Body of pancreas (tissue), 4 donors: ENCODE measurements at regions not wholly inside any gene's neighbourhood (a gene's known extent, or its start where the extent isn't known, plus 50 kb on each side); places are given as distances from the start of the nearest gene placed in this dataset.

Source experiments
- ATAC-seq: fragments of 150-250 bp; one replicate; pipeline ENCODE4 v1.9.1; 2016
- DNase-seq, 4 donors: peaks; one replicate each; pipeline ENCODE4 v3.0.0-alpha.2; 2019
- H3K27ac ChIP-seq, 4 donors: fragments of 200-600 bp; sonication (generic); 1 replicate in 3 of 4; 2 replicates in 1 of 4; pipeline versions ENCODE4 v1.5.1 to v1.6.1; 2016 to 2019; ENCODE audit warnings: mild to moderate bottlenecking in 1 of 4, mixed read lengths in 1 of 4, moderate library complexity in 1 of 4
- H3K27me3 ChIP-seq, 2 donors: fragments of 200-600 bp; sonication (generic); one replicate each; pipeline ENCODE4 v1.6.0; 2016; ENCODE audit warnings: mild to moderate bottlenecking in 1 of 2
- H3K36me3 ChIP-seq, 2 donors: fragments of 200-600 bp; sonication (generic); replicated peaks in 1 of 2; 2 replicates each; pipeline ENCODE4 v1.5.1; 2016; ENCODE audit warnings: low read depth in 2 of 2; ENCODE audit not compliant: insufficient read depth in 1 of 2
- H3K4me1 ChIP-seq: fragments of 200-600 bp; sonication (generic); one replicate; pipeline ENCODE4 v1.6.0; 2016
- H3K4me3 ChIP-seq, 2 donors: fragments of 200-600 bp; sonication (generic); 1 replicate in 1 of 2; 2 replicates in 1 of 2; pipeline ENCODE4 v1.5.1; 2016 to 2019
- H3K9me3 ChIP-seq, 3 donors: fragments of 200-600 bp; sonication (generic); 1 replicate in 2 of 3; 2 replicates in 1 of 3; pipeline ENCODE4 v1.5.1; 2016
- POLR2A ChIP-seq, 3 donors: fragments of 450-650 bp; IDR thresholded peaks; one replicate each; pipeline ENCODE4 v1.6.1; 2016; ENCODE audit warnings: antibody characterized with exemption in 3 of 3, mild to moderate bottlenecking in 2 of 3
- WGBS, 2 donors: methylation state at CpG; one replicate each; pipeline ENCODE4 v1.1.5; 2017; 5-methylcytosine and 5-hydroxymethylcytosine counted together
- intact Hi-C: fragments of 100-400 bp; cut with DNase I; formaldehyde crosslinking; loops from one replicate; pipeline ENCODE4 v1.15.1; 2023
- TF ChIP-seq, protein P1 (sequence below), 7 experiments: fragments of 450-650 bp in 4 of 7; fragments of 200-600 bp in 3 of 7; sonication (generic) in 3 of 7; IDR thresholded peaks; one replicate each; pipeline ENCODE4 v1.5.1; 2016 to 2019; ENCODE audit warnings: antibody characterized with exemption in 7 of 7

DNA sequence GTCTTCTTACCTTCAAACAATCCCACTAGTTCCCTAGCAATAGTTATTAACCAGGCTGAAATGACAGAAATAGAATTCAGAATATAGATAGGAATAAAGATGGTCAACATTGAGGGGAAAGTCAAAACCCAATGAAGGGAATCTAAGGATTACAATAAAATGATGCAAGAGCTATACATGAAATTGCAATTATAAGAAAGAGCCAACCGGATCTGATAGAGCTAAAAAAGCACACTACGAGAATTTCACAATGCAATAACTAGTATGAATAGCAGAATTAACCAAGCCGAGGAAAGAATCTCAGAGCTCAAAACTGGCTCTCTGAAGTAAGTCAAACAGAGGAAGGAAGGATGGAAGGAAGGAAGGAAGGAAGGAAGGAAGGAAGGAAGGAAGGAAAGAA, 288.7 kb upstream of the KCND2 start:
- 58 to 69% methylated on average over 3 of the region's 3 CpGs for WGBS, 2 donors
- Histone ChIP-seq H3K4me3 (no peak overlapping the region), H3K27me3 (no peaks in the 10 kb centered on the region), H3K27ac (no peak overlapping the region), H3K9me3 (no peaks in the 10 kb centered on the region), H3K36me3 (no peaks in the 10 kb centered on the region), H3K4me1 (no peaks in the 10 kb centered on the region)
- no peak for DNase-seq
- intact Hi-C loops = no loop called here
- ATAC-seq = no peak
- TF ChIP-seq POLR2A (IDR thresholded peaks at IDR 0.05) = no peak
- TF ChIP-seq, protein P1, sequence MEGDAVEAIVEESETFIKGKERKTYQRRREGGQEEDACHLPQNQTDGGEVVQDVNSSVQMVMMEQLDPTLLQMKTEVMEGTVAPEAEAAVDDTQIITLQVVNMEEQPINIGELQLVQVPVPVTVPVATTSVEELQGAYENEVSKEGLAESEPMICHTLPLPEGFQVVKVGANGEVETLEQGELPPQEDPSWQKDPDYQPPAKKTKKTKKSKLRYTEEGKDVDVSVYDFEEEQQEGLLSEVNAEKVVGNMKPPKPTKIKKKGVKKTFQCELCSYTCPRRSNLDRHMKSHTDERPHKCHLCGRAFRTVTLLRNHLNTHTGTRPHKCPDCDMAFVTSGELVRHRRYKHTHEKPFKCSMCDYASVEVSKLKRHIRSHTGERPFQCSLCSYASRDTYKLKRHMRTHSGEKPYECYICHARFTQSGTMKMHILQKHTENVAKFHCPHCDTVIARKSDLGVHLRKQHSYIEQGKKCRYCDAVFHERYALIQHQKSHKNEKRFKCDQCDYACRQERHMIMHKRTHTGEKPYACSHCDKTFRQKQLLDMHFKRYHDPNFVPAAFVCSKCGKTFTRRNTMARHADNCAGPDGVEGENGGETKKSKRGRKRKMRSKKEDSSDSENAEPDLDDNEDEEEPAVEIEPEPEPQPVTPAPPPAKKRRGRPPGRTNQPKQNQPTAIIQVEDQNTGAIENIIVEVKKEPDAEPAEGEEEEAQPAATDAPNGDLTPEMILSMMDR (IDR thresholded peaks at IDR 0.05) = no peak

DNA sequence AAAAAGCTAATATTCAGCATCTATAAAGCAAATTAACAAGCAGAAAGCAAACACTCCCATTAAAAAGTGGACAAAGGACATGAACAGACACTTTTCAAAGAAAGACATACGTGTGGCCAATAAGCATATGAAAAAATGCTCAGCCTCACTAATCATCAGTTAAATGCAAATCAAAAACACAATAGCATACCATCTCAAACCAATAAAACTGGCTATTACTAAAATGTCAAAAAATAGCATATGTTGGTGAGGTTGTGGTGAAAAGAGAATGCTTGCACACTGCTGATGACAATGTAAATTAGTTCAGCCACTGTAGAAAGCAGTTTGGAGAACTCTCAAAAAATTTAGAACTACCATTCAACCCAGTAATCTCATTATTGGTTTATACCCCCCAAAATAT, 284.6 kb upstream of the KCND2 start:
- TF ChIP-seq, protein P1 (IDR thresholded peaks at IDR 0.05) = no peak
- TF ChIP-seq POLR2A (IDR thresholded peaks at IDR 0.05) = no peak
- H3K27me3 ChIP-seq = no peaks in the 10 kb centered on the region
- DNase-seq (no peak), ATAC-seq (no peak)
- H3K4me1 ChIP-seq = no peaks in the 10 kb centered on the region
- no peak overlapping the region for H3K27ac ChIP-seq
- H3K36me3 ChIP-seq = no peaks in the 10 kb centered on the region
- no peaks in the 10 kb centered on the region for H3K9me3 ChIP-seq
- H3K4me3 ChIP-seq = no peak overlapping the region
- intact Hi-C loops = no loop called here
- WGBS, 2 donors = 38 to 58% methylated on average over 1 of the region's 1 CpG

DNA sequence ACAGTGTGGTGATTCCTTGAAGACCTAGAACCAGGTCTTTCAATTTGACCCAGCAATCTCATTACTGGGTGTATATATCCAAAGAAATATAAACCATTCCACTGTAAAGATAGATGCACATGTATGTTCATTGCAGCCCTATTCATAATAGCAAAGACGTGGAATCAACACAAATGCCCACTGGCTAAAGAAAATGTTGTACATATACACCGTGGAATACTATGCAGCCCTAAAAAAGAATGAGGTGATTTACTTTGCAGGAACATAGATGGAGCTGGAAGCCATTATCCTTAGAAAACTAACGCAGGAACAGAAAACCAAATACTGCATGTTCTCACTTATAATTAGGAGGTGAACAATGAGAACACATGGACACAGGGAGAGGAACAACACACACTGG, 278.0 kb upstream of the KCND2 start:
- no peak overlapping the region for H3K27ac ChIP-seq
- no peaks in the 10 kb centered on the region for H3K27me3 ChIP-seq
- no peaks in the 10 kb centered on the region for H3K9me3 ChIP-seq
- 45 to 62% methylated on average over 3 of the region's 3 CpGs for WGBS, 2 donors
- H3K4me1 ChIP-seq = no peaks in the 10 kb centered on the region
- H3K4me3 ChIP-seq = no peak overlapping the region
- DNase-seq (no peak), ATAC-seq (no peak)
- TF ChIP-seq, protein P1 (IDR thresholded peaks at IDR 0.05) = no peak
- TF ChIP-seq POLR2A (IDR thresholded peaks at IDR 0.05) = no peak
- intact Hi-C loops = no loop called here
- H3K36me3 ChIP-seq = no peaks in the 10 kb centered on the region

DNA sequence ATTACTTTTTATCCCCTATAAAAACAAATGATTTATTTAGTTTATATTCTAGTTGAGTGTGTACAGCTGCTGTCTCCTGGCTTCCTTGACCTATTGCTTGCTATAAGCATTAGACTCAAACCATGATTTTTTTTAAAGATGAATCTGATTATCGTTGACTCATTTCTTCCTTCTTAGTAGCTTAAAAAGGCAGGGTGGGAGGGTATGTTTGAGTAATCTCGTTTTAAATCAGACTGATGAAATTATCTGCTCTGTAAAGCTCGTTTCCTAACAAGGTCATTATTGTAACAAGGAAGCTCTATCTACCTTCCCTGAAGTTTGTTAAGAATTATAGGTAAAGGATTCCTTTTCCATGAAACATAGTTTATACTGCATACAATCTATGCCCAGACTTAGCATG, 276.3 kb upstream of the KCND2 start:
- Histone ChIP-seq H3K4me3 (no peak overlapping the region), H3K9me3 (no peaks in the 10 kb centered on the region), H3K27ac (no peak overlapping the region), H3K4me1 (no peaks in the 10 kb centered on the region), H3K36me3 (no peaks in the 10 kb centered on the region), H3K27me3 (no peaks in the 10 kb centered on the region)
- intact Hi-C loops = no loop called here
- DNase-seq (no peak), ATAC-seq (no peak)
- TF ChIP-seq, protein P1 (IDR thresholded peaks at IDR 0.05) = no peak
- no peak for TF ChIP-seq POLR2A (IDR thresholded peaks at IDR 0.05)
- 24 to 32% methylated on average over 3 of the region's 3 CpGs for WGBS, 2 donors

DNA sequence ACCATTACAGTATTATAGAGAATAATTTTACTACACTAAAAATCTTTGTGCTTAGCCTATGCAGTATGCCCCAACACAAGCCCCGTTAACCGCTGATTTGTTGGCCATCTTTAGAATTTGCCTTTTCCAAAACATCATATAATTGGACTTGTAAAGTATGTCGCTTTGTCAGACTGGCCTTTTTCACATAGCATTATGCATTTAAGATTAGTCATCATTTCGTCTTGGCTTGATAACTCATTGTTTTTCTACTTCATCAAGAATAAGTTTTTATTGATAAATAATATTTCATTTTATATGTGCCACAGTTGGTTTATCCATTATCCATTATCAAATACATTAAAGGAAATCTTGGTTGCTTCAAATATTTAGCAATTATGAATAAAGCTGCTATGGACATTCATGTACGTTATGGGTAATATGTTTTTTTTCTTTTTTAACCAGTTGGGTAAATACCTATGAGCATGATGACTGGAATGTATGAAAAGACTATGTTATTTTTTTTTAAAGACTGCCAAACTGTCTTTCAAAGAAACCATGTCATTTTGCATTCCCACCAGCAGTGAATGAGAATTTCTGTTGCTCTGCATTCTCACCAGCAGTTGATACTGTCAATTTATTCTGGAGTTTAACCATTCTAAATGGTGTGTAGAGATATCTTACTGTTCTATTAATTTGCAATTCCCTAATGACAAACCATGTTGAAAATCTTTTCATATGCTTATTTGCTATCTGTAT, 273.1 kb upstream of the KCND2 start:
- no peak for TF ChIP-seq POLR2A (IDR thresholded peaks at IDR 0.05)
- TF ChIP-seq, protein P1 (IDR thresholded peaks at IDR 0.05) = no peak
- ATAC-seq (no peak), DNase-seq (no peak)
- Histone ChIP-seq H3K4me3 (no peak overlapping the region), H3K4me1 (no peaks in the 10 kb centered on the region), H3K36me3 (no peaks in the 10 kb centered on the region), H3K27me3 (no peaks in the 10 kb centered on the region), H3K27ac (no peak overlapping the region), H3K9me3 (no peaks in the 10 kb centered on the region)
- intact Hi-C loops = no loop called here
- WGBS, 2 donors = 66 to 71% methylated on average over 5 of the region's 5 CpGs
